Stimulated activated naive CD8-positive, alpha-beta T cell treated with anti-CD3 and anti-CD28 coated beads, Interleukin-15, Interleukin-2, amounts not matched to agents 100 ng/mL and 50 ng/mL, for 24 hours (primary cell): ENCODE measurements at regions not wholly inside any gene's neighbourhood (a gene's known extent, or its start where the extent isn't known, plus 50 kb on each side); places are given as distances from the start of the nearest gene placed in this dataset.
"Not testable (repeated sequence)": the region's sequence is repeated elsewhere in the genome, so short reads cannot be mapped to it uniquely, and the experiment has no call there.

Source experiments
- H3K27ac Mint-ChIP-seq: one replicate; pipeline ENCODE4 v1.8.0; 2021; ENCODE audit warnings: mild to moderate bottlenecking, mixed read lengths
- H3K27me3 Mint-ChIP-seq: one replicate; pipeline ENCODE4 v1.8.0; 2021; ENCODE audit warnings: mixed read lengths
- H3K36me3 Mint-ChIP-seq: one replicate; pipeline ENCODE4 v1.8.0; 2021; ENCODE audit warnings: low read depth, mixed read lengths
- H3K4me1 Mint-ChIP-seq: one replicate; pipeline ENCODE4 v1.8.0; 2021; ENCODE audit warnings: low read depth, mixed read lengths
- H3K4me3 Mint-ChIP-seq: one replicate; pipeline ENCODE4 v1.8.0; 2021; ENCODE audit warnings: mild to moderate bottlenecking, mixed read lengths
- H3K9me3 Mint-ChIP-seq: one replicate; pipeline ENCODE4 v1.8.0; 2021; ENCODE audit warnings: mixed read lengths

DNA sequence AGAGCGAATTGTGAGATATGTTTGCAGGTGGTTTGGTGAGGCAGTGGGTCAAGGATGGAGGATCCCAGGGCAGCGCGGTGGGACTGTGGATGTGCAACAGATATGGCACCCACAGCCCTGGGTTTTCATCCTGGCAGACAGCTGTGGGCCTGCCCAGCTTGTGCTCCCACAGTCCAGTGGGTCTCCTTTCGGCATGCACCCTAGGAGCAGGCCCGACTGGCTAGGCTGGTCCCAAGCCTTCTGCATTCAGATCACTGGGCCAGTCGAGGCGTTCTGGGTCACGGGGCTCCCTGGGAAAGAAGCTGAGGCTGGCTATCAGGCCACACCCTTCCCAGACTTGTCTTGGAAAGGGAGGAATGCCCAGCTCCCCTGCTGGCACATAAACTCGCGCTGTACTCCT lies 2289.6 kb downstream of the ARAP2 start:
- peaks cover 17% of the 10 kb centered on the region for H3K9me3 Mint-ChIP-seq
- no peak overlapping the region for H3K4me3 Mint-ChIP-seq
- no peak overlapping the region for H3K27ac Mint-ChIP-seq
- H3K36me3 Mint-ChIP-seq: no peaks in the 10 kb centered on the region
- H3K4me1 Mint-ChIP-seq: no peaks in the 10 kb centered on the region
- H3K27me3 Mint-ChIP-seq: no peaks in the 10 kb centered on the region

DNA sequence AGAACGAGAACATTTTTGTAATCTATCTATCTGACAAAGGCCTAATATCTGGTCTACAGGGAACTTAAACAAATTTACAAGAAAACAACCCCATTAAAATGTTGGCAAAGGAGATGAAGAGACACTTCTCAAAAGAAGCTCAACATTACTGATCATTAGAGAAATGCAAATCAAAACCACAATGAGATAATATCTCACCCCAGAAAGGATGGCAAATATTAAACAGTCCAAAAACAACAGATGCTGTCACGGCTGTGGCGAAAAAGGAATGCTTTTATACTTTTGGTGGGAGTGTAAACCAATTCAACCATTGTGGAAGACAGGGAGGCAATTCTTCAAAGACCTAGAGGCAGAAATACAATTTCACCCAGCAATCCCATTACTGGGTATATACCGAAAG lies 2284.8 kb downstream of the ARAP2 start:
- no peak overlapping the region for H3K27ac Mint-ChIP-seq
- no peaks in the 10 kb centered on the region for H3K4me1 Mint-ChIP-seq
- H3K36me3 Mint-ChIP-seq: no peaks in the 10 kb centered on the region
- peaks cover 22% of the 10 kb centered on the region for H3K9me3 Mint-ChIP-seq
- no peaks in the 10 kb centered on the region for H3K27me3 Mint-ChIP-seq
- no peak overlapping the region for H3K4me3 Mint-ChIP-seq

DNA sequence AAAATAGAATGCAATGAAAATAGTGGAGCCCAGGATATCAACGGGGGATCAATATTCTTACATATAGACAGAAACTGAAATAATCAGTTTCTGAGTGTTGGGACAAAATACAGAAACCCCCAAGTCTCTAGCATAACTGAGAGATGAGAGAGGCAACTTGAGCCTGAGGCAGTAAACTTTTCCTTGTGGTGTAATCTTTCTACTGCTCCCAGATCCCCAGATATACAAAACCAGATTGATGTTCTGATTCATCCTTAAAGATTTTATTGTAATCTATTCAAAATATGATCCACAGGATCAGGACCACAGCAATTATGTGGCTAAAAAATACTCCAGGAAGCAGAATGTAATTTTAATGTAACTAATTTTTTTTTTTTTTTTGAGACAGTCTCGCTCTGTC lies 2282.6 kb downstream of the ARAP2 start:
- H3K27ac Mint-ChIP-seq: no peak overlapping the region
- H3K4me3 Mint-ChIP-seq: no peak overlapping the region
- H3K9me3 Mint-ChIP-seq: peaks cover 17% of the 10 kb centered on the region
- no peaks in the 10 kb centered on the region for H3K27me3 Mint-ChIP-seq
- no peaks in the 10 kb centered on the region for H3K36me3 Mint-ChIP-seq
- H3K4me1 Mint-ChIP-seq: no peaks in the 10 kb centered on the region

DNA sequence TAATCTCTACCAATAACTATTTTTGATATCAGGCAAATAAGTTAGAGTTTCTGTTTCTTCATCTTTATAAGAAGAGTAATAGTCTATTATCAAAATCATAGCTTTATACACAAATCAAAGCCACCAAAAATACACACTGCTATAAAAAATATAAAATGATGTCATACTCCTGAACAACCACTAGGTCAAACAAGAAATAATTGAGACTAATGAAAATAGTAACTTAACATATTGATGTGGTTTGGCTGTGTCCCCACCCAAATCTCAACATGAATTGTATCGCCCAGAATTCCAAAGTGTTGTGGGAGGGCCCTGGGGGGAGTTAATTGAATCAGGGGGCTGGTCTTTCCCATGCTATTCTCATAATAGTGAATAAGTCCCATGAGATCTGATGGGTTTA lies 2277.5 kb downstream of the ARAP2 start:
- H3K4me1 Mint-ChIP-seq: no peaks in the 10 kb centered on the region
- H3K36me3 Mint-ChIP-seq: no peaks in the 10 kb centered on the region
- H3K27ac Mint-ChIP-seq: no peak overlapping the region
- no peaks in the 10 kb centered on the region for H3K27me3 Mint-ChIP-seq
- peaks cover 20% of the 10 kb centered on the region for H3K9me3 Mint-ChIP-seq
- no peak overlapping the region for H3K4me3 Mint-ChIP-seq

DNA sequence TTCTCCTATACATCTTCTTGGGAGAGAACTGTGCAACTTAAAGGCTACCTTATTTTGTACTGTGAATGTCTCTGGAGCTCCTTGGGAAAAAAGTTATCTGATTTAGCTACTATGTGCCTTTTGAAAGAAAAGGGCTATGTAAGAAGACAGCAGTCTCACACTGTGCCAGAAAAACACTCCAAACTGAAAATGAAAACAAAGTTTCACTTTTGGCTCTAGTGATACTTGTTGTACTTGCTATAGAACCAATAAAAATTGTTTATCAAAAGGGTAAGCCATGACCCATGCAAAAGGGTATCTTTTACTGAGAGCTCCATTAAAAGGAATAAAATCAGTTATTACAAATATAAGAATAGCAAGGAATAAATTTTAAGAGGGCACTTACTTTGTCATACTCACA lies 2270.0 kb downstream of the ARAP2 start:
- Mint-ChIP-seq H3K9me3 (peaks cover 9% of the 10 kb centered on the region), H3K36me3 (no peaks in the 10 kb centered on the region), H3K27me3 (no peaks in the 10 kb centered on the region)

DNA sequence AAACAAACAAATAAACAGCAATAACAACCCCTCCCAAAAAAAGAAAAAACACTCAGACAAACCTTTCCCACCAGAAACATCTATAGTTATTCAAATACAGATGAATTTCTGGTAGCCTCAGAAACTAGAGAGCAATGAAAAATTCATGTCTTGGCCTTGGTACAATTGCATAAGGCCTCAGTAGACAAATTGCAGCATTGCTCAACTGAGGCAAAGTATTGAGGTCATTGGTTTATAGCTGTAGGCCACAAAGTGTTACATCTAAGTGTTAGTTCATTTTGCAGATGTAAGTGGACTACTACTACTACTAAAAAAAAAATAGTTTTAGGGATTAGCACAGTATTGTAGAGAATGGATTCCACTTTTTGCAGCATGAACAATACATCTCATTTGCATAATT lies 2268.3 kb downstream of the ARAP2 start:
- H3K4me1 Mint-ChIP-seq: no peaks in the 10 kb centered on the region
- no peak overlapping the region for H3K4me3 Mint-ChIP-seq
- no peaks in the 10 kb centered on the region for H3K36me3 Mint-ChIP-seq
- peaks cover 7% of the 10 kb centered on the region for H3K9me3 Mint-ChIP-seq
- H3K27me3 Mint-ChIP-seq: no peaks in the 10 kb centered on the region
- H3K27ac Mint-ChIP-seq: no peak overlapping the region

More for the DNA sequence above, 2270.0 kb downstream of the ARAP2 start:
- H3K4me3 Mint-ChIP-seq: no peak overlapping the region
- H3K4me1 Mint-ChIP-seq: no peaks in the 10 kb centered on the region
- no peak overlapping the region for H3K27ac Mint-ChIP-seq

DNA sequence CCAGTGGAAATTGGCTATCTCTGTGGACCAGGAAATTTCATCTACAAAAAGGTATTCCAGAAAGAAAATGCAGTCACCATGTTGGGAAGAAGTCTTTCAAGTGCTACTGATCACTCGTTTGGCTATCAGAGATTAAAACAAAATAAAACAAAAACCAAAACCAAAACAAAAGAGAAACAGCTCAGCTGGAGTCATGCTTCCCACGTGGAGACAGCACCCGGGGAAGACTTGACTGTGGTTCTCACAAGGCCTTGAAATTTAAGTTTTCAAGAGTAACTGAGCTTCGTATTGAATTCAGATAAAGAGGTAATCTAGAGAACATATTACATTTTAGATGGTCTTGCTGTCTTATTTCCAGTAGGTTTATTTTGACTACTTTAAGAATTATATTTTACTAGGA lies 2264.5 kb downstream of the ARAP2 start:
- not testable (repeated sequence) for H3K4me3 Mint-ChIP-seq, H3K4me1 Mint-ChIP-seq, H3K36me3 Mint-ChIP-seq, H3K27me3 Mint-ChIP-seq, H3K9me3 Mint-ChIP-seq, H3K27ac Mint-ChIP-seq

DNA sequence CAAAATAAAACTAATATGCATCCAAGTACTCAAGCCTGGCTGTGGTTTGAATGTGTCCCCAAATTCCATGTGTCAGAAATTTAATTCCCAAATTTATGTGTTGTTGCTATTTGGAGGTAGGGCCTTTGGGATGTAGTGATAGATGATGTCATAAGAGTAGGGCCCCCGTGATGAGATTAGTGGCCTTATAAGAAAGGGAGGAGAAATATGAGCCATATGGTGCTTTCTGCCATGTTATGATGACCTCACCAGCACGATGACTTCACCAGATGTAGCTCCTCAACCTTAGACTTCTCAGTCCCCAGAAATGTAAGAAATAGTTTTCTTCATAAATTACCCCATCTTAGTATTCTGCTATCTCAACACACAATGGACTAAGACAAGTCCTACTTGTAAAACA lies 2264.0 kb downstream of the ARAP2 start:
- no peak overlapping the region for H3K4me3 Mint-ChIP-seq
- H3K4me1 Mint-ChIP-seq: no peaks in the 10 kb centered on the region
- no peaks in the 10 kb centered on the region for H3K27me3 Mint-ChIP-seq
- peaks cover 2% of the 10 kb centered on the region for H3K9me3 Mint-ChIP-seq
- H3K36me3 Mint-ChIP-seq: no peaks in the 10 kb centered on the region
- no peak overlapping the region for H3K27ac Mint-ChIP-seq

DNA sequence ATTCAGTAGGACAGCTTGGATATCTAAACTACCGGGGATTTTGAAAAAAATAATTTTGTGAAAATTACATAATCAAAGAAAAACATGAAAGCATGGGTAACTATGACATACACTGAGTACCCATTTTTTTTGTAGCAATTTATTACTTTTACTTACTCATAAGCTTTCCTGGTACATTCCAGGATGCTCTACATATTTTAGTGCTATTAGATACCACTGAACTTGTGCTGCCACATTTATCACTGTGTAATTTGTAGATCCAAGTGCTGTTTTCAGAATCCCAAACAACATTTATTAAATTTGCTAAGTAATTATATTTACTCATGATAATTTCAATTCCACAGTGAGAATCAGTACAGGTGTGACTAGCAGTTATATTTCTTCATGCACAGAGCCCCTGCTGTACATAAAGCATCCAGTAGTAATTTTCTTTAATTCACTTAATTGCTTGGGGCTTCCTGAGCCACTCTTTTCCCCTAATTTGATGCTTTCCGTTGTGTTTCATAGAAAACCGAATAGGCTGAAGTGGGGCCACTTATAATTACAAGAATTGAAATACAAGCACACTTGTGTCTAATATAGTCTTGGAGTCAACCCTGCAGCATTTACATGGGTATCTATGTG lies 2254.4 kb downstream of the ARAP2 start:
- Mint-ChIP-seq H3K4me1 (no peaks in the 10 kb centered on the region), H3K27ac (no peak overlapping the region), H3K36me3 (no peaks in the 10 kb centered on the region), H3K27me3 (no peaks in the 10 kb centered on the region), H3K9me3 (peaks cover 9% of the 10 kb centered on the region), H3K4me3 (no peak overlapping the region)

DNA sequence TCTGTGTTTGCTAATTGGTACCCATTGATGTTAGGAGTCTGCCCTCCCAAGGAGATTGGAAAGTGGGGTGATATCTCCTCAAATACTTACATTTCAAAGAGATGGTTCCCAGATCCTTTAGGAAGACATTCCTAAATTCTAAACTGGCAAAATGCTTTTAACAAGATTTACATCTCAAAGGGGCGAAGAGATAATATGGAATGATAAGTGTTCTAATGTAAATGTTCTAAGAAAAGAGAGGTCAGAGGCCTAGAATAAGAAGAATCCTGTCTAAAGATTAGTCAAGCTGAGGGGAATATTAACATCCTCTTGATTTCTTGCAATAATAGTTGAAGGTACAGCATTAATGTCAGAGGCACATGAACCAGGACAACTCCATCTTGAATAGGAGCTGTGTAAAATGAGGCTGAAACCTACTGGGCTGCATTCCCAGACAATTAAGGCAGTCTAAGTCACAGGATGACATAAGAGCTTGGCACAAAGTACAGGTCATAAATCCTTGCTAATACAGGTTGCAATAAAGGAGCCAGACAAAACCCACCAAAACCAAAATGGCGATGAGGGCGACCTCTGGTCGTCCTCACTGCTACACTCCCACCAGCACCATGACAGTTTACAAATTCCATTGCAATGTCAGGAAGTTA lies 2248.1 kb downstream of the ARAP2 start:
- no peak overlapping the region for H3K4me3 Mint-ChIP-seq
- H3K36me3 Mint-ChIP-seq: no peaks in the 10 kb centered on the region
- no peaks in the 10 kb centered on the region for H3K27me3 Mint-ChIP-seq
- peaks cover 12% of the 10 kb centered on the region for H3K9me3 Mint-ChIP-seq
- H3K4me1 Mint-ChIP-seq: no peaks in the 10 kb centered on the region
- no peak overlapping the region for H3K27ac Mint-ChIP-seq

DNA sequence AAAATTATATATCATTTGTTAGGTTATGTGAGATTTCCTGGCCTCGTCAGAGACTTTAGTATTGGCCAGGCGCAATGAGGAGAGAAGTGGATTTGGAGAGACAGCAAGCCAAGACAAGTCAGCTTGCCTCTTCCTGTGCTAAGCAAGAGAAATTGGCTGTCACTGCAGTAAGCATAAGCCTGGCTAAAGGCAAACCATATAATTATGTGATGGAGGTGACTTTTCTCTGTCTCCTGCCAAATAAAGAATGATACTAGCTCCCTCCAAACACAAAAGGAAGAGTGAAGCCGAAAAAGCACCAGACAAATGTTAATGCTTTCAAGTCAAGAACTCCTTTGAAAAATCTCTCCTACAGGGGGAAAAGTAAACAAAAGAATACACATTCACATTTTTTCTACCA lies 2246.0 kb downstream of the ARAP2 start:
- no peaks in the 10 kb centered on the region for H3K4me1 Mint-ChIP-seq
- no peak overlapping the region for H3K27ac Mint-ChIP-seq
- H3K36me3 Mint-ChIP-seq: no peaks in the 10 kb centered on the region
- H3K9me3 Mint-ChIP-seq: peaks cover 9% of the 10 kb centered on the region
- no peaks in the 10 kb centered on the region for H3K27me3 Mint-ChIP-seq
- no peak overlapping the region for H3K4me3 Mint-ChIP-seq

DNA sequence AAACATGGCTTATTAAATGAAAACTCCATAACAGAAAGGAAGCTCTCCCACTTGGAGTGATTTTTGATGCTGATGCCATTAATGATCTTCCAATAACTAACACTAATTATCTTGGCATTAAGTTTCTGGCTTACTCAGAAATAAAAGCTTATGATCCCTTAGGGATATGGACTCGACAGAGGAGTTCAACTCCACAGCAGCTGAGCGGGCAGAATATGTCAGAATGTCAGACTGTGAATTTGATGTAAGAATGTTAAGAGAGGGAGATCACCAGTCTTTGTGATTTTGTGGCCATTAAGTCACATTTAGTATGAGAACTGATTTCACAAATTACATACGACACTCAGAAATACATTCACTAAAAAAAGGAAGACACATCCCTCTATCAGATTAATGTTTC lies 2244.0 kb downstream of the ARAP2 start:
- peaks cover 9% of the 10 kb centered on the region for H3K9me3 Mint-ChIP-seq
- H3K36me3 Mint-ChIP-seq: no peaks in the 10 kb centered on the region
- no peak overlapping the region for H3K27ac Mint-ChIP-seq
- H3K4me3 Mint-ChIP-seq: no peak overlapping the region
- H3K27me3 Mint-ChIP-seq: no peaks in the 10 kb centered on the region
- H3K4me1 Mint-ChIP-seq: no peaks in the 10 kb centered on the region

DNA sequence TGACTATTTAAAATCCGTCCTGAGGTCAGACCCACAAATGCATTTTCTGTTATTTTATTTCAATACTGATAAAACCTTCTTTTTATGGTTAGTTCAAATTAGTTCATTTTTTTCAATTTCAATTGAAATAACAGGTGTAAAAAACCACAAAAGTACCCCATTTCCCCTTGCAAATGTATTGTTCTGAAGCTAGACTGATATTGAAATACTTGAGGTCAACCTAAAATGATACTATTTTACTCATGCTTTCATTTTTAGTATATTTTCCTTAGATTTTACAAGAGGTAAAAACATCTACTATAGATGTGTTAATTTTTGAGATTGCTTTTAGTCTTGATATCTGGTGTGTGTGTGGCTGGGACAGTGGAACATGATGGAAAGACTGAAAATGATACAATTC lies 2237.8 kb downstream of the ARAP2 start:
- H3K4me1 Mint-ChIP-seq, H3K27me3 Mint-ChIP-seq, H3K9me3 Mint-ChIP-seq, H3K36me3 Mint-ChIP-seq, H3K4me3 Mint-ChIP-seq, H3K27ac Mint-ChIP-seq: not testable (repeated sequence)

DNA sequence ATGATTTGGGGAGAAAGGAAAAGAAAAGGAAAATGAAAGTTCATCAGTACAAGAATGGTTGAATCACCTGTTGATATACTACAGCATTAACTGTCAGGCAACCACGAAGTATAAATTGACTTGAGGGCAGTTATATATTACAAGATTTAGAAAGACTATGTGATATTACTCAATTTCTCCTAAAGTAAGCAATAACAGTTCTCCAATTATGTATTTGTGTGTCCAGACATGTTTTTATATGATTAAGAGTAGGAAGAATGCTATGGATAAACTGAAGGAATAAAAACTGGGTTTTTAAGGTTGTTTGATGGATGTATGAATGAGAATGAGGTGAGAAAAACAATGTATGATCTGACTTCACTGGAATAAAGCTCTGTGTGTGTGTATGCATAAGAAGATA lies 2234.4 kb downstream of the ARAP2 start:
- peaks cover 4% of the 10 kb centered on the region for H3K9me3 Mint-ChIP-seq
- H3K36me3 Mint-ChIP-seq: no peaks in the 10 kb centered on the region
- no peaks in the 10 kb centered on the region for H3K4me1 Mint-ChIP-seq
- no peaks in the 10 kb centered on the region for H3K27me3 Mint-ChIP-seq
- H3K4me3 Mint-ChIP-seq: no peak overlapping the region
- H3K27ac Mint-ChIP-seq: no peak overlapping the region

DNA sequence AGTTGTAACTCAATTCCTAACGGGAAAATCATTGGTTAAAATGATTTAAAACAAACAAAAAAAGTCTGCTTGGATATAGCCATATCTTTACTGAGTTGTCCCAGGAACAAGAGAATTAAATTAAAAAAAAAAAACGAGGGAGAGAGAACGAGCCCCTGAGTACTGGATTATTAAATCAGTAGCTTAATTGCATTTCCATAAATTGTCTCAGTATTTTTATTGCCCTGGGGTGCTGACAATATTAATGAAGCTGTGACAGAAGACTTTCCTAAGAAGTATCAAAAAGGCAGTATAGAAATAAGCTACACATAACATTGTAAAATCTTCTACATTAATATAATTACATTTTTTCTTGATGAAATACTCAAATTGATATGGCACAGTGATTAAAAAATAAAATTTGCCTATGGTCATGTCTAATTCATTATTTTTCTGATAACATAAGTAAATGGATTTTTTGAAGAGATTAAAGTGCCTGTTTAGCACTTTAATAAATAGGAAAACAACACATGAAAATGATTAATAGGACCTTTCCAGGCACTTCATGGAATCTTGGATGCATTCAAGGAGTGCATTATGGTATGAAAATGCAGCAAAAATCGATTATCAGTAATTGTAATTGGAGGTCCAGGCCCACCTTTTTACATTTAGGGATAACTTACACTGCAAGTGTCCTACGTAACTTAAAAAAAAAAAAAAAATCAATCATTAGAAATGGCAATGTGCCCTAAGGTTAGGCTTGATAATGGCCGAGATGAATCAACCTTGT lies 2233.4 kb downstream of the ARAP2 start:
- Mint-ChIP-seq H3K4me3 (no peak overlapping the region), H3K9me3 (peaks cover 4% of the 10 kb centered on the region), H3K27ac (no peak overlapping the region), H3K4me1 (no peaks in the 10 kb centered on the region), H3K27me3 (no peaks in the 10 kb centered on the region), H3K36me3 (no peaks in the 10 kb centered on the region)
